ENCODE measurements at regions not wholly inside any gene's neighbourhood (a gene's known extent, or its start where the extent isn't known, plus 50 kb on each side); places are given as distances from the start of the nearest gene placed in this dataset.

GRCh38 chr4:12958436-12958835, 525.7 kb downstream of the RAB28 start:
- no TSS peak for BruUV-seq (replicated peaks)
- Histone ChIP-seq H3K9me1 (ENCODE audit: control insufficient read depth, insufficient read depth, low read length) (no peaks in the 10 kb centered on the region), H3K36me3 (ENCODE audit: control insufficient read depth, insufficient read depth, low read length) (no peaks in the 10 kb centered on the region), H3K27ac (ENCODE audit: extremely low read depth, low read depth, low read length) (no peak overlapping the region), H4K20me1 (replicated peaks; ENCODE audit: control insufficient read depth, insufficient read depth, low read length) (no peaks in the 10 kb centered on the region), H2AFZ (ENCODE audit: low read depth, low read length) (no peak overlapping the region), H3K27me3 (ENCODE audit: control insufficient read depth in 2 of 2, insufficient read depth in 2 of 2, low read length in 2 of 2) (no peaks in the 10 kb centered on the region), H3K9me3 (replicated peaks; ENCODE audit: control insufficient read depth, insufficient read depth, low read depth, low read length) (no peaks in the 10 kb centered on the region), H3K4me1 (replicated peaks in 1 of 2; ENCODE audit: control insufficient read depth in 2 of 2, insufficient read depth in 2 of 2, low read length in 2 of 2) (no peaks in the 10 kb centered on the region), H3K4me2 (ENCODE audit: insufficient read depth, low read length) (no peak overlapping the region), H3K4me3 (no peak overlapping the region), H3K79me2 (ENCODE audit: control insufficient read depth, insufficient read depth, low read length) (no peaks in the 10 kb centered on the region), H3K9ac (ENCODE audit: insufficient read depth in 1 of 2, low read depth in 2 of 2, low read length in 2 of 2) (no peak overlapping the region)
- FAIRE-seq (no peak), ATAC-seq (no peak), DNase-seq (ENCODE audit: extremely low read depth in 1 of 4, low spot score in 3 of 4) (no peak)
- intact Hi-C loops (cut with micrococcal nuclease) = no loop called here
- ChIA-PET CTCF (ENCODE audit: low intra/inter-chr PET ratio) (no interaction called here), POLR2A (no interaction called here)
- TF ChIP-seq PURB (CRISPR knock-in tag; IDR thresholded peaks at IDR 0.05; ENCODE audit: low read depth) (no peak), STAT5A (IDR thresholded peaks at IDR 0.05; ENCODE audit: borderline replicate concordance, low read length) (no peak), ZNF717 (CRISPR knock-in tag; IDR thresholded peaks at IDR 0.05) (no peak), ZNF57 (CRISPR knock-in tag; IDR thresholded peaks at IDR 0.05) (no peak), BCOR (IDR thresholded peaks at IDR 0.05) (no peak), SRSF9 (IDR thresholded peaks at IDR 0.05; ENCODE audit: borderline replicate concordance, low read depth, low read length) (no peak), SIN3B (IDR thresholded peaks at IDR 0.05; ENCODE audit: low read depth) (no peak), NCOA4 (IDR thresholded peaks at IDR 0.05; ENCODE audit: partially characterized antibody) (no peak)
- TF ChIP-seq, protein P1, sequence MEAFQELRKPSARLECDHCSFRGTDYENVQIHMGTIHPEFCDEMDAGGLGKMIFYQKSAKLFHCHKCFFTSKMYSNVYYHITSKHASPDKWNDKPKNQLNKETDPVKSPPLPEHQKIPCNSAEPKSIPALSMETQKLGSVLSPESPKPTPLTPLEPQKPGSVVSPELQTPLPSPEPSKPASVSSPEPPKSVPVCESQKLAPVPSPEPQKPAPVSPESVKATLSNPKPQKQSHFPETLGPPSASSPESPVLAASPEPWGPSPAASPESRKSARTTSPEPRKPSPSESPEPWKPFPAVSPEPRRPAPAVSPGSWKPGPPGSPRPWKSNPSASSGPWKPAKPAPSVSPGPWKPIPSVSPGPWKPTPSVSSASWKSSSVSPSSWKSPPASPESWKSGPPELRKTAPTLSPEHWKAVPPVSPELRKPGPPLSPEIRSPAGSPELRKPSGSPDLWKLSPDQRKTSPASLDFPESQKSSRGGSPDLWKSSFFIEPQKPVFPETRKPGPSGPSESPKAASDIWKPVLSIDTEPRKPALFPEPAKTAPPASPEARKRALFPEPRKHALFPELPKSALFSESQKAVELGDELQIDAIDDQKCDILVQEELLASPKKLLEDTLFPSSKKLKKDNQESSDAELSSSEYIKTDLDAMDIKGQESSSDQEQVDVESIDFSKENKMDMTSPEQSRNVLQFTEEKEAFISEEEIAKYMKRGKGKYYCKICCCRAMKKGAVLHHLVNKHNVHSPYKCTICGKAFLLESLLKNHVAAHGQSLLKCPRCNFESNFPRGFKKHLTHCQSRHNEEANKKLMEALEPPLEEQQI (IDR thresholded peaks at IDR 0.05) = no peak
- TF ChIP-seq, protein P2, sequence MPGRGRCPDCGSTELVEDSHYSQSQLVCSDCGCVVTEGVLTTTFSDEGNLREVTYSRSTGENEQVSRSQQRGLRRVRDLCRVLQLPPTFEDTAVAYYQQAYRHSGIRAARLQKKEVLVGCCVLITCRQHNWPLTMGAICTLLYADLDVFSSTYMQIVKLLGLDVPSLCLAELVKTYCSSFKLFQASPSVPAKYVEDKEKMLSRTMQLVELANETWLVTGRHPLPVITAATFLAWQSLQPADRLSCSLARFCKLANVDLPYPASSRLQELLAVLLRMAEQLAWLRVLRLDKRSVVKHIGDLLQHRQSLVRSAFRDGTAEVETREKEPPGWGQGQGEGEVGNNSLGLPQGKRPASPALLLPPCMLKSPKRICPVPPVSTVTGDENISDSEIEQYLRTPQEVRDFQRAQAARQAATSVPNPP (IDR thresholded peaks at IDR 0.05; ENCODE audit: borderline replicate concordance, insufficient read depth, insufficient read length) = no peak
- TF ChIP-seq, protein P3, sequence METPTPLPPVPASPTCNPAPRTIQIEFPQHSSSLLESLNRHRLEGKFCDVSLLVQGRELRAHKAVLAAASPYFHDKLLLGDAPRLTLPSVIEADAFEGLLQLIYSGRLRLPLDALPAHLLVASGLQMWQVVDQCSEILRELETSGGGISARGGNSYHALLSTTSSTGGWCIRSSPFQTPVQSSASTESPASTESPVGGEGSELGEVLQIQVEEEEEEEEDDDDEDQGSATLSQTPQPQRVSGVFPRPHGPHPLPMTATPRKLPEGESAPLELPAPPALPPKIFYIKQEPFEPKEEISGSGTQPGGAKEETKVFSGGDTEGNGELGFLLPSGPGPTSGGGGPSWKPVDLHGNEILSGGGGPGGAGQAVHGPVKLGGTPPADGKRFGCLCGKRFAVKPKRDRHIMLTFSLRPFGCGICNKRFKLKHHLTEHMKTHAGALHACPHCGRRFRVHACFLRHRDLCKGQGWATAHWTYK (CRISPR knock-in tag; IDR thresholded peaks at IDR 0.05) = no peak
- TF ChIP-seq, protein P4, sequence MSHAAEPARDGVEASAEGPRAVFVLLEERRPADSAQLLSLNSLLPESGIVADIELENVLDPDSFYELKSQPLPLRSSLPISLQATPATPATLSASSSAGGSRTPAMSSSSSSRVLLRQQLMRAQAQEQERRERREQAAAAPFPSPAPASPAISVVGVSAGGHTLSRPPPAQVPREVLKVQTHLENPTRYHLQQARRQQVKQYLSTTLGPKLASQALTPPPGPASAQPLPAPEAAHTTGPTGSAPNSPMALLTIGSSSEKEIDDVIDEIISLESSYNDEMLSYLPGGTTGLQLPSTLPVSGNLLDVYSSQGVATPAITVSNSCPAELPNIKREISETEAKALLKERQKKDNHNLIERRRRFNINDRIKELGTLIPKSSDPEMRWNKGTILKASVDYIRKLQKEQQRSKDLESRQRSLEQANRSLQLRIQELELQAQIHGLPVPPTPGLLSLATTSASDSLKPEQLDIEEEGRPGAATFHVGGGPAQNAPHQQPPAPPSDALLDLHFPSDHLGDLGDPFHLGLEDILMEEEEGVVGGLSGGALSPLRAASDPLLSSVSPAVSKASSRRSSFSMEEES (CRISPR knock-in tag; IDR thresholded peaks at IDR 0.05) = no peak
- in situ Hi-C loops (cut with MboI) = no loop called here

Data from K562 (cell line).